GM12873 (cell line): ENCODE measurements at regions not wholly inside any gene's neighbourhood (a gene's known extent, or its start where the extent isn't known, plus 50 kb on each side); places are given as distances from the start of the nearest gene placed in this dataset.

ENCODE experiments used
- TF ChIP-seq, protein P1 (sequence below): IDR thresholded peaks from 2 replicates; pipeline ENCODE4 v1.5.1; 2012; ENCODE audit warnings: low read depth, mild to moderate bottlenecking, moderate library complexity, low read length, control low read depth; ENCODE audit not compliant: insufficient read depth; ENCODE audit errors: missing control alignments

DNA sequence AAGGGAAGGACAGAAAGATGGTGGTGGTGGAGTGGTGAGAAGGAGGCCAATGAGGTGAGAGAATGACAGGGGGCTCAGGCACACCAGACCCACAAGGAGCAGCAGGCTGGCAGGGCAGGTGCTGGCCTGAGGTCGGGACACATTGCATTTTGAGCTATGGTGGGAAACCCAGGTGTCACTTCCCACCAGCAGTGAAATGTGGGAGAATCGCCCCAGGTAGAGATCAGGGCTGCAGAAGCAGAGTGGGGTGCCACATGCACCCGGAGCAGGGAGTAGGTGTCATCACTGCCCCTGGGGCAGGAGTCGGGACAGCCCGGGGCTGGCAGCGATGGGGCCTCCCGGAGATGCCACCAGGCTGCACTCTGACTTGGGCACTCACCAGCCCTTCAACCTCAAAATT is 315.8 kb downstream of the BCL11B start:
- TF ChIP-seq, protein P1, sequence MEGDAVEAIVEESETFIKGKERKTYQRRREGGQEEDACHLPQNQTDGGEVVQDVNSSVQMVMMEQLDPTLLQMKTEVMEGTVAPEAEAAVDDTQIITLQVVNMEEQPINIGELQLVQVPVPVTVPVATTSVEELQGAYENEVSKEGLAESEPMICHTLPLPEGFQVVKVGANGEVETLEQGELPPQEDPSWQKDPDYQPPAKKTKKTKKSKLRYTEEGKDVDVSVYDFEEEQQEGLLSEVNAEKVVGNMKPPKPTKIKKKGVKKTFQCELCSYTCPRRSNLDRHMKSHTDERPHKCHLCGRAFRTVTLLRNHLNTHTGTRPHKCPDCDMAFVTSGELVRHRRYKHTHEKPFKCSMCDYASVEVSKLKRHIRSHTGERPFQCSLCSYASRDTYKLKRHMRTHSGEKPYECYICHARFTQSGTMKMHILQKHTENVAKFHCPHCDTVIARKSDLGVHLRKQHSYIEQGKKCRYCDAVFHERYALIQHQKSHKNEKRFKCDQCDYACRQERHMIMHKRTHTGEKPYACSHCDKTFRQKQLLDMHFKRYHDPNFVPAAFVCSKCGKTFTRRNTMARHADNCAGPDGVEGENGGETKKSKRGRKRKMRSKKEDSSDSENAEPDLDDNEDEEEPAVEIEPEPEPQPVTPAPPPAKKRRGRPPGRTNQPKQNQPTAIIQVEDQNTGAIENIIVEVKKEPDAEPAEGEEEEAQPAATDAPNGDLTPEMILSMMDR = no peak

DNA sequence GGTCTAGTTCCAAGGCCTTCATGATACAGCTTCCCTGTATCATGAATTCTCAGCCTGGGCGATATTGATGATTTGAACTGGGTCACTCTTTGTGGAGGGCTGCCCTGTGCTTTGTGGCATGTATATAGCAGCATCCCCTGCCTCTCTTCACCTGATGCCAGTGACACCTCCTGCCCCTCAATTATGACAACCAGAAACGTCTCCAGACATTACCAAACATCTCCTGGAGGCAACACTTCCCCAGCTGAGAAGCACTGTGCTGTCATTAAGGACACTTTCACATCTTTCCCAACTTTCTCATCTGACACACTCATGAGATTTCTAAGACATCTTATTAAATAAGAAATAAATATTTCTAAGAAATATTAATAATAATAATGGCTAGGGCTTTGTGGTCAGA is 315.3 kb downstream of the BCL11B start:
- TF ChIP-seq, protein P1 = no peak

DNA sequence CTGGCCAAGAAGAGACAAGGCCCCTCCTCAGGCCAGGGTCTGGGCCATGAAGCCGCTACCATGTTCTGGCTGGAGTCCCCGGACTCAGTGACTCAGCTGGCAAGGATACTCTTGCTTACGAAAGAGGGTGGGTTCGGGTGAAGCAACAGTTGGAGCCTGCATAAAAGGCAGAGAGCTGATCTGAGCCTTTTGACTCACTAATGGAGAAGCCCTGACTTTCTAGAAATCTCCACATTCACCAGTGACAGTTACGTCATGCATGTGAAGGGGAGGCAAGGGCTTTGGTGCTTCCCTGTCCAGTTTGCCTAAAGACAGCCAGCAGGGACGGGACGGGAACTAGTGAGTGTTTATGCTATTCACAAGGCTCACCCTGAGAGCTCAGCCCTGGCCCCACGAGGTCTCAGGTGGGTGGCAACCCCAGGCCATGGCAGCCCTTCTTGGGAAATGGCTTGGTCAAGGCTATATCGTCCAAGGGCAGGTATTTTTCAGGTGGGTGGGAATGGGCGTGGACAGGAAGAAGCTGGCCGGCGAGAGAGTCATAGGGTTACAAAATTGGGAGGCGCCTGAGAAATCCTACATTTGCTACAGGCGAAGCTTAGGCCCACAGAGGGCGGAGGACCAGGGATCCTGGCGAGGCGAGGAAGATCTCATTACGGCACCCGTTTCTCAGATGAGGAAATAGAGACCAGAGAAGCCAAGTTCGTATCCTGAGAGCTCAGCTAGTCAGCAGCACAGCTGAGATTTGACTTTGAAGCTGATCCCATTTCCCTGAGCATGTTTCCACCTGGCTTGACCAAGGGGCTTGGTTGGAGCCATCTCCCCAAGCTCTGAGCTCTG is 314.6 kb downstream of the BCL11B start:
- TF ChIP-seq, protein P1 = no peak

DNA sequence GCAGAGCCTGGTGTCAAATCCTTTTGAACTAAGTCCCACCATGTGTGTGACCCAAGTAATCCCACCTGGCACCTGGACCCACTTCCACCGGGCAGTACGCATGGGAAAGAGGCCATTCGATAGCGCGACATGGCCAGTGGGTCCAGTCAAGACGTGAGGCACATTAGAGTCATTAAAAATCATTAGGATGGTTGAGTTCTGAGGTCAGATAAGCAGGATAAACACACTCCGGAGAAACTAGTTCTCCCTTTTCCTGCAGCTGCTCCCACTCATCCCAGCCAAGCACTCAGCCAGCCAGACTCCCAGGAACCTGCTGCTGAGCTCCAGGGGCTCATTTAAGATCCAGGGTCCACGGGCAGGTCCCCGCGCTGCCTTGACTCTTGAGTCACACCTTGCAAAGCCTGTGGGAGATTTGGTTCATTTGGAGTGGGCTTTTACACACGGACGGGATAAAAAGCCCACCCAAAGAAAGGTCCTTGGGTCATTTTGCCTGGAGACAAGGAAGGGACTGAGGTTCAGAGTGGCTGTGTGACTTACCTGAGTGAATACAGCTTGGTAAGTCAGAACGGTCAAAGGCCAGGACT is 313.9 kb downstream of the BCL11B start:
- TF ChIP-seq, protein P1 = no peak

DNA sequence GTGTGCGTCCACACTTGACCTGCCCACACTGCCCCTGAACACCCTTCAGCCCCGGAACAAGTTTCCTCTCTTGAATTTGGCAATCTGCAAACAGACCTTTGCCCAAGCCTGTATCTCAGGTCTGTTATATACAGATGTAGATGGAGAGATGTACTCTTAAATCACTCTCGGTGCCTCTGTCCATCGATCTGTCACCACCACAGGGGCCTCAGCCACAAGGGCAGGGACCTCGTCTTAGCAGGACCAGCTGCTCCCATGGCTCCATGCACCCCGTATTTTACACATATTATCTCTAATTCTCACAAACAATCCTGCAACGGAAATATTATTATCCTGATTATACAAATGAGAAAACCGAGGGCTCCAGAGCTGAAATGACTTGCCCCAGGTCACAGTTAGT is 313.4 kb downstream of the BCL11B start:
- TF ChIP-seq, protein P1 = no peak

DNA sequence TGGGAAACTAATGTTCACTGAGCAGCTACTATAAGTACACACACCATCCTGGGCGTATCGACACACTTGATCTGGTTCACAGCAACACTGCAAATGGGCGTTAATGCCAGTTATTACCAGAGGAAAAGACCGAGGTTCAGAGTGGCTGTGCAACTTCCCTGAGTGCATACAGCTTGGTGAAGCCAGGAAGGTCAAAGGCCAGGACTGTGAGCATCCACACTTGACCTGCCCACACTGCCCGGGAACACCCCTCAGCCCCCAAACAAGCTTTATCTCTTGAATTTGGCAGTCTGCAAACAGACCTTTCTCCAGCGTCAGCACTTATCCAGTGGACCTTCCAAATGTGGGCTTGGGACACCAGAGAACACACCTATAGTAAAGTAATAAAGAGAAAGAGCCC is 312.6 kb downstream of the BCL11B start:
- TF ChIP-seq, protein P1 = no peak

DNA sequence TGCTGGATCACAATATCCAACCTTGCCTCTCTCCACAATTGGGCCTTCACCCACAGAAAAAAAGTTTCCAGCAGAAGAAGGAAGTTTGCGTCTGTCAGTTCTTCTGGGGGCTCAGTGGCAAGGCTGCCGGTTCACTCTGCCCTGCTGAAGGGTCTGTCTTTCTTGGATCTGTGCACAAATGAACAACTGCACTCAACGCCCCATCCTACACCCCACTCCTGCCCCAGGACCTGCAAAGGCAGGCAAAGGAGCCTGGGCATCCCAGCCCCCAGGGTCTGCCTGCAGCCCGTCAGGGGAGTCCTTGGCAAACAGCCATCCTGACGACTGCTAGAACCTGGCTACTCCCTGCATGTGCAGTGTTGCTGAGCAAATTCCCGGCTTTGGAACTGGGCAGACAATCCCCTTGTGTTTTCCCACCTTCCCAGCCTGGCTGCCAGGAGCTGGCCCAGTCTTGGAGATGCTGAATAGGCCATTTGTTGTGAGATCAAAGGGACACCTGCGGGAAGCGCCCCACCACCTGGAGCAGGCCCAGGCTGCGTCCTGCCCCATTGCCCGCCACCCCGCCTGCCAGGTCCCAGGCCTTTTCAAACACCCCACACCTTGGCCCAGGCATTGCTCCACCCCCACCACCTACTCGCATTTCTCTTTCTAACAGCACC is 311.9 kb downstream of the BCL11B start:
- TF ChIP-seq, protein P1 = no peak
